ENCODE measurements at regions not wholly inside any gene's neighbourhood (a gene's known extent, or its start where the extent isn't known, plus 50 kb on each side); places are given as distances from the start of the nearest gene placed in this dataset.

- H3K27me3 Mint-ChIP-seq (ENCODE audit: insufficient read depth, unreplicated experiment), result no peaks in the 10 kb centered on the region
- ChIA-PET POLR2A (no interaction called here), CTCF (no interaction called here)
- no peaks in the 10 kb centered on the region for H3K4me1 Mint-ChIP-seq (ENCODE audit: insufficient read depth, unreplicated experiment)
- peaks cover 5% of the 10 kb centered on the region for H3K36me3 Mint-ChIP-seq (ENCODE audit: insufficient read depth, unreplicated experiment)
- no TSS peak for BruUV-seq (replicated peaks)
- DNase-seq (ENCODE audit: unreplicated experiment), result no peak
- intact Hi-C loops (cut with micrococcal nuclease), result no loop called here
- peaks cover 48% of the 10 kb centered on the region for H3K9me3 Mint-ChIP-seq (ENCODE audit: unreplicated experiment)
- H3K4me3 Mint-ChIP-seq (ENCODE audit: unreplicated experiment), result no peak overlapping the region
- TF ChIP-seq CTCF (IDR thresholded peaks at IDR 0.05; ENCODE audit: unreplicated experiment), result no peak
- no peak overlapping the region for H3K27ac Mint-ChIP-seq (ENCODE audit: low read depth, unreplicated experiment)
Observed at GRCh38 chr18:78741381-78742217, 238.0 kb upstream of the SALL3 start.

GRCh38 chr18:78742218-78742745 lies 237.3 kb upstream of the SALL3 start:
- Mint-ChIP-seq H3K36me3 (ENCODE audit: insufficient read depth, unreplicated experiment) (peaks cover under 1% of the 10 kb centered on the region), H3K27ac (ENCODE audit: low read depth, unreplicated experiment) (no peak overlapping the region), H3K27me3 (ENCODE audit: insufficient read depth, unreplicated experiment) (no peaks in the 10 kb centered on the region), H3K9me3 (ENCODE audit: unreplicated experiment) (peaks cover 41% of the 10 kb centered on the region), H3K4me1 (ENCODE audit: insufficient read depth, unreplicated experiment) (no peaks in the 10 kb centered on the region), H3K4me3 (ENCODE audit: unreplicated experiment) (no peak overlapping the region)
- ChIA-PET POLR2A (no interaction called here), CTCF (no interaction called here)
- BruUV-seq (replicated peaks), result no TSS peak
- no peak for TF ChIP-seq CTCF (IDR thresholded peaks at IDR 0.05; ENCODE audit: unreplicated experiment)
- intact Hi-C loops (cut with micrococcal nuclease), result no loop called here
- no peak for DNase-seq (ENCODE audit: unreplicated experiment)

DNA sequence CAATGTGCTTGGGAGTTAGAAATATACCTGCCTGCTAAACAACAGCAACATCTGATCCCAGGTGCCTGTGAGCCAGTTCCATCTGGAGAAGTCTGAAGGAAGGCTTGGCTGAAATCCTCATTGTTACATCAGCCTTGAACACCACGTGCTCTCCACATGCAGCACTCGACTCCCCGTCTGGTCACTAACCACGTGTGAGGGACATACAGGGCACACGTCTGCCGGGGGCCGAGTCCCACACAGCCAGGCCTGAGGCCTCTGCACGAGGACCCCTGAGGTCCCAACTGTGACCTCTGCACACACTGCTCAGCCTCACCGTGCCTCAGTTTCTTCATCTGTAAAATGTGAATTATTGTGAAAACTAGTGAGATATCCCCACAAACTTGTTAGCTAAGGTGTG lies 236.5 kb upstream of the SALL3 start:
- H3K36me3 Mint-ChIP-seq (ENCODE audit: insufficient read depth, unreplicated experiment), result no peaks in the 10 kb centered on the region
- no peak for DNase-seq (ENCODE audit: unreplicated experiment)
- peaks cover 33% of the 10 kb centered on the region for H3K9me3 Mint-ChIP-seq (ENCODE audit: unreplicated experiment)
- no peak overlapping the region for H3K4me3 Mint-ChIP-seq (ENCODE audit: unreplicated experiment)
- intact Hi-C loops (cut with micrococcal nuclease), result no loop called here
- CTCF ChIA-PET, result no interaction called here
- TF ChIP-seq CTCF (IDR thresholded peaks at IDR 0.05; ENCODE audit: unreplicated experiment), result no peak
- no peaks in the 10 kb centered on the region for H3K4me1 Mint-ChIP-seq (ENCODE audit: insufficient read depth, unreplicated experiment)
- H3K27me3 Mint-ChIP-seq (ENCODE audit: insufficient read depth, unreplicated experiment), result no peaks in the 10 kb centered on the region
- BruUV-seq (replicated peaks), result no TSS peak
- H3K27ac Mint-ChIP-seq (ENCODE audit: low read depth, unreplicated experiment), result no peak overlapping the region
- POLR2A ChIA-PET, result no interaction called here

- POLR2A ChIA-PET, result no interaction called here
Observed at GRCh38 chr18:78751664-78752063, 228.0 kb upstream of the SALL3 start.

More at GRCh38 chr18:78751664-78752063, 228.0 kb upstream of the SALL3 start:
- H3K27me3 Mint-ChIP-seq (ENCODE audit: insufficient read depth, unreplicated experiment), result no peaks in the 10 kb centered on the region
- no peaks in the 10 kb centered on the region for H3K36me3 Mint-ChIP-seq (ENCODE audit: insufficient read depth, unreplicated experiment)
- H3K4me1 Mint-ChIP-seq (ENCODE audit: insufficient read depth, unreplicated experiment), result no peaks in the 10 kb centered on the region
- CTCF ChIA-PET, result interaction anchor here (0.6 kb wide), 1 partner anchor 66 kb away, joined by 3 read pairs; no protein-coding TSS in a partner anchor
- peaks cover 9% of the 10 kb centered on the region for H3K9me3 Mint-ChIP-seq (ENCODE audit: unreplicated experiment)
- no peak overlapping the region for H3K27ac Mint-ChIP-seq (ENCODE audit: low read depth, unreplicated experiment)
- BruUV-seq (replicated peaks), result no TSS peak
- no peak for DNase-seq (ENCODE audit: unreplicated experiment)
- TF ChIP-seq CTCF (IDR thresholded peaks at IDR 0.05; ENCODE audit: unreplicated experiment), result no peak
- H3K4me3 Mint-ChIP-seq (ENCODE audit: unreplicated experiment), result no peak overlapping the region
- intact Hi-C loops (cut with micrococcal nuclease), result no loop called here

Measured in MCF 10A (cell line).